GM23338 (cell line): ENCODE measurements at regions not wholly inside any gene's neighbourhood (a gene's known extent, or its start where the extent isn't known, plus 50 kb on each side); places are given as distances from the start of the nearest gene placed in this dataset.

Experiments used
- CREB1 ChIP-seq: fragments of 250-450 bp; sonication (Bioruptor Pico); IDR thresholded peaks from 2 replicates; pipeline ENCODE4 v1.5.0; 2020; ENCODE audit warnings: low read depth, mild to moderate bottlenecking, moderate library complexity
- EZH2 ChIP-seq: fragments of 200-600 bp; sonication (generic); IDR thresholded peaks from one replicate; pipeline ENCODE4 v1.8.0; 2017; ENCODE audit warnings: antibody characterized with exemption, mild to moderate bottlenecking, low read depth; ENCODE audit not compliant: unreplicated experiment
- EZH2phosphoT487 ChIP-seq: fragments of 200-600 bp; sonication (generic); IDR thresholded peaks from one replicate; pipeline ENCODE4 v1.8.1; 2018; ENCODE audit warnings: antibody characterized with exemption; ENCODE audit not compliant: unreplicated experiment
- JUNB ChIP-seq: IDR thresholded peaks from one replicate; pipeline ENCODE4 v1.6.1; 2016; ENCODE audit warnings: antibody characterized with exemption; ENCODE audit not compliant: unreplicated experiment
- NANOG ChIP-seq: IDR thresholded peaks from 2 replicates; pipeline ENCODE4 v1.6.1; 2016; ENCODE audit warnings: antibody characterized with exemption, borderline replicate concordance
- POLR2AphosphoS5 ChIP-seq: IDR thresholded peaks from 2 replicates; pipeline ENCODE4 v1.6.1; 2016; ENCODE audit warnings: antibody characterized with exemption, low read depth
- STAT1 ChIP-seq: IDR thresholded peaks from one replicate; pipeline ENCODE4 v1.6.1; 2016; ENCODE audit warnings: antibody characterized with exemption; ENCODE audit not compliant: unreplicated experiment
- ZNF114 ChIP-seq: fragments of 250-450 bp; sonication (Bioruptor Pico); IDR thresholded peaks from 2 replicates; pipeline ENCODE4 v1.5.0; 2020; ENCODE audit warnings: mild to moderate bottlenecking, moderate library complexity
- ZNF331 ChIP-seq: fragments of 250-450 bp; sonication (Bioruptor Pico); IDR thresholded peaks from 2 replicates; pipeline ENCODE4 v1.5.0; 2020; ENCODE audit warnings: low read depth, mild to moderate bottlenecking, moderate library complexity
- TF ChIP-seq, protein P1 (sequence below), 2 experiments: fragments of 200-600 bp in 1 of 2; sonication (generic) in 1 of 2; conservative IDR thresholded peaks; 2 replicates each; pipeline versions ENCODE4 v1.5.1 to v1.6.1; 2016 to 2017; ENCODE audit warnings: antibody characterized with exemption in 2 of 2, low read depth in 2 of 2, mild to moderate bottlenecking in 2 of 2, moderate library complexity in 1 of 2
- TF ChIP-seq, protein P2 (sequence below): IDR thresholded peaks from one replicate; pipeline ENCODE4 v1.6.1; 2018; ENCODE audit warnings: antibody characterized with exemption; ENCODE audit not compliant: unreplicated experiment
- TF ChIP-seq, protein P3 (sequence below): IDR thresholded peaks from 2 replicates; pipeline ENCODE4 v1.6.1; 2016; ENCODE audit warnings: antibody characterized with exemption
- TF ChIP-seq, protein P4 (sequence below): fragments of 250-450 bp; sonication (Bioruptor Pico); IDR thresholded peaks from 2 replicates; pipeline ENCODE4 v1.5.0; 2020; ENCODE audit warnings: mild to moderate bottlenecking, moderate library complexity

DNA sequence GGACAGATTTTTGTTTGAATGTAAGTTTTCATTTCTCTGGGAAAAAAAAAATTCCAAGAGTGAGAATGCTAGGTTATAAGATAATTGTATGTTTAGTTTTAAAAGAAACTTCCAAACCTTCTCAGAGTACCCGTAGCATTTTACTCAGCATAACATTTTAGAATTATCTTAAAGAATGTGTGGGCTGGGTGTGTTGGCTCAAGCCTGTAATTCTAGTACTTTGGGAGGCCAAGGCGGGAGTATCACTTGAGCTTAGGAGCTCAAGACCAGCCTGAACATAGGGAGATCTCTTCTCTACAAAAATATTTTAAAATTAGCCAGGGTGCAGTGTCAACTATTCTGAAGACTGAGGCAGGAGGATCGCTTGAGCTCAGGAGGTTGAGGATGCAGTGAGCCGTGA, 57.4 kb upstream of the RMP24 start:
- TF ChIP-seq, protein P1, sequence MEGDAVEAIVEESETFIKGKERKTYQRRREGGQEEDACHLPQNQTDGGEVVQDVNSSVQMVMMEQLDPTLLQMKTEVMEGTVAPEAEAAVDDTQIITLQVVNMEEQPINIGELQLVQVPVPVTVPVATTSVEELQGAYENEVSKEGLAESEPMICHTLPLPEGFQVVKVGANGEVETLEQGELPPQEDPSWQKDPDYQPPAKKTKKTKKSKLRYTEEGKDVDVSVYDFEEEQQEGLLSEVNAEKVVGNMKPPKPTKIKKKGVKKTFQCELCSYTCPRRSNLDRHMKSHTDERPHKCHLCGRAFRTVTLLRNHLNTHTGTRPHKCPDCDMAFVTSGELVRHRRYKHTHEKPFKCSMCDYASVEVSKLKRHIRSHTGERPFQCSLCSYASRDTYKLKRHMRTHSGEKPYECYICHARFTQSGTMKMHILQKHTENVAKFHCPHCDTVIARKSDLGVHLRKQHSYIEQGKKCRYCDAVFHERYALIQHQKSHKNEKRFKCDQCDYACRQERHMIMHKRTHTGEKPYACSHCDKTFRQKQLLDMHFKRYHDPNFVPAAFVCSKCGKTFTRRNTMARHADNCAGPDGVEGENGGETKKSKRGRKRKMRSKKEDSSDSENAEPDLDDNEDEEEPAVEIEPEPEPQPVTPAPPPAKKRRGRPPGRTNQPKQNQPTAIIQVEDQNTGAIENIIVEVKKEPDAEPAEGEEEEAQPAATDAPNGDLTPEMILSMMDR (conservative IDR thresholded peaks at IDR 0.05; ENCODE audit: low read depth in 2 of 2) = no peak
- TF ChIP-seq POLR2AphosphoS5 (no peak), EZH2 (no peak), JUNB (no peak), NANOG (no peak), EZH2phosphoT487 (no peak), CREB1 (no peak), ZNF331 (CRISPR knock-in tag) (no peak), STAT1 (no peak), ZNF114 (no peak)
- TF ChIP-seq, protein P2, sequence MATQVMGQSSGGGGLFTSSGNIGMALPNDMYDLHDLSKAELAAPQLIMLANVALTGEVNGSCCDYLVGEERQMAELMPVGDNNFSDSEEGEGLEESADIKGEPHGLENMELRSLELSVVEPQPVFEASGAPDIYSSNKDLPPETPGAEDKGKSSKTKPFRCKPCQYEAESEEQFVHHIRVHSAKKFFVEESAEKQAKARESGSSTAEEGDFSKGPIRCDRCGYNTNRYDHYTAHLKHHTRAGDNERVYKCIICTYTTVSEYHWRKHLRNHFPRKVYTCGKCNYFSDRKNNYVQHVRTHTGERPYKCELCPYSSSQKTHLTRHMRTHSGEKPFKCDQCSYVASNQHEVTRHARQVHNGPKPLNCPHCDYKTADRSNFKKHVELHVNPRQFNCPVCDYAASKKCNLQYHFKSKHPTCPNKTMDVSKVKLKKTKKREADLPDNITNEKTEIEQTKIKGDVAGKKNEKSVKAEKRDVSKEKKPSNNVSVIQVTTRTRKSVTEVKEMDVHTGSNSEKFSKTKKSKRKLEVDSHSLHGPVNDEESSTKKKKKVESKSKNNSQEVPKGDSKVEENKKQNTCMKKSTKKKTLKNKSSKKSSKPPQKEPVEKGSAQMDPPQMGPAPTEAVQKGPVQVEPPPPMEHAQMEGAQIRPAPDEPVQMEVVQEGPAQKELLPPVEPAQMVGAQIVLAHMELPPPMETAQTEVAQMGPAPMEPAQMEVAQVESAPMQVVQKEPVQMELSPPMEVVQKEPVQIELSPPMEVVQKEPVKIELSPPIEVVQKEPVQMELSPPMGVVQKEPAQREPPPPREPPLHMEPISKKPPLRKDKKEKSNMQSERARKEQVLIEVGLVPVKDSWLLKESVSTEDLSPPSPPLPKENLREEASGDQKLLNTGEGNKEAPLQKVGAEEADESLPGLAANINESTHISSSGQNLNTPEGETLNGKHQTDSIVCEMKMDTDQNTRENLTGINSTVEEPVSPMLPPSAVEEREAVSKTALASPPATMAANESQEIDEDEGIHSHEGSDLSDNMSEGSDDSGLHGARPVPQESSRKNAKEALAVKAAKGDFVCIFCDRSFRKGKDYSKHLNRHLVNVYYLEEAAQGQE = no peak
- TF ChIP-seq, protein P3, sequence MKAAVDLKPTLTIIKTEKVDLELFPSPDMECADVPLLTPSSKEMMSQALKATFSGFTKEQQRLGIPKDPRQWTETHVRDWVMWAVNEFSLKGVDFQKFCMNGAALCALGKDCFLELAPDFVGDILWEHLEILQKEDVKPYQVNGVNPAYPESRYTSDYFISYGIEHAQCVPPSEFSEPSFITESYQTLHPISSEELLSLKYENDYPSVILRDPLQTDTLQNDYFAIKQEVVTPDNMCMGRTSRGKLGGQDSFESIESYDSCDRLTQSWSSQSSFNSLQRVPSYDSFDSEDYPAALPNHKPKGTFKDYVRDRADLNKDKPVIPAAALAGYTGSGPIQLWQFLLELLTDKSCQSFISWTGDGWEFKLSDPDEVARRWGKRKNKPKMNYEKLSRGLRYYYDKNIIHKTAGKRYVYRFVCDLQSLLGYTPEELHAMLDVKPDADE = no peak
- TF ChIP-seq, protein P4, sequence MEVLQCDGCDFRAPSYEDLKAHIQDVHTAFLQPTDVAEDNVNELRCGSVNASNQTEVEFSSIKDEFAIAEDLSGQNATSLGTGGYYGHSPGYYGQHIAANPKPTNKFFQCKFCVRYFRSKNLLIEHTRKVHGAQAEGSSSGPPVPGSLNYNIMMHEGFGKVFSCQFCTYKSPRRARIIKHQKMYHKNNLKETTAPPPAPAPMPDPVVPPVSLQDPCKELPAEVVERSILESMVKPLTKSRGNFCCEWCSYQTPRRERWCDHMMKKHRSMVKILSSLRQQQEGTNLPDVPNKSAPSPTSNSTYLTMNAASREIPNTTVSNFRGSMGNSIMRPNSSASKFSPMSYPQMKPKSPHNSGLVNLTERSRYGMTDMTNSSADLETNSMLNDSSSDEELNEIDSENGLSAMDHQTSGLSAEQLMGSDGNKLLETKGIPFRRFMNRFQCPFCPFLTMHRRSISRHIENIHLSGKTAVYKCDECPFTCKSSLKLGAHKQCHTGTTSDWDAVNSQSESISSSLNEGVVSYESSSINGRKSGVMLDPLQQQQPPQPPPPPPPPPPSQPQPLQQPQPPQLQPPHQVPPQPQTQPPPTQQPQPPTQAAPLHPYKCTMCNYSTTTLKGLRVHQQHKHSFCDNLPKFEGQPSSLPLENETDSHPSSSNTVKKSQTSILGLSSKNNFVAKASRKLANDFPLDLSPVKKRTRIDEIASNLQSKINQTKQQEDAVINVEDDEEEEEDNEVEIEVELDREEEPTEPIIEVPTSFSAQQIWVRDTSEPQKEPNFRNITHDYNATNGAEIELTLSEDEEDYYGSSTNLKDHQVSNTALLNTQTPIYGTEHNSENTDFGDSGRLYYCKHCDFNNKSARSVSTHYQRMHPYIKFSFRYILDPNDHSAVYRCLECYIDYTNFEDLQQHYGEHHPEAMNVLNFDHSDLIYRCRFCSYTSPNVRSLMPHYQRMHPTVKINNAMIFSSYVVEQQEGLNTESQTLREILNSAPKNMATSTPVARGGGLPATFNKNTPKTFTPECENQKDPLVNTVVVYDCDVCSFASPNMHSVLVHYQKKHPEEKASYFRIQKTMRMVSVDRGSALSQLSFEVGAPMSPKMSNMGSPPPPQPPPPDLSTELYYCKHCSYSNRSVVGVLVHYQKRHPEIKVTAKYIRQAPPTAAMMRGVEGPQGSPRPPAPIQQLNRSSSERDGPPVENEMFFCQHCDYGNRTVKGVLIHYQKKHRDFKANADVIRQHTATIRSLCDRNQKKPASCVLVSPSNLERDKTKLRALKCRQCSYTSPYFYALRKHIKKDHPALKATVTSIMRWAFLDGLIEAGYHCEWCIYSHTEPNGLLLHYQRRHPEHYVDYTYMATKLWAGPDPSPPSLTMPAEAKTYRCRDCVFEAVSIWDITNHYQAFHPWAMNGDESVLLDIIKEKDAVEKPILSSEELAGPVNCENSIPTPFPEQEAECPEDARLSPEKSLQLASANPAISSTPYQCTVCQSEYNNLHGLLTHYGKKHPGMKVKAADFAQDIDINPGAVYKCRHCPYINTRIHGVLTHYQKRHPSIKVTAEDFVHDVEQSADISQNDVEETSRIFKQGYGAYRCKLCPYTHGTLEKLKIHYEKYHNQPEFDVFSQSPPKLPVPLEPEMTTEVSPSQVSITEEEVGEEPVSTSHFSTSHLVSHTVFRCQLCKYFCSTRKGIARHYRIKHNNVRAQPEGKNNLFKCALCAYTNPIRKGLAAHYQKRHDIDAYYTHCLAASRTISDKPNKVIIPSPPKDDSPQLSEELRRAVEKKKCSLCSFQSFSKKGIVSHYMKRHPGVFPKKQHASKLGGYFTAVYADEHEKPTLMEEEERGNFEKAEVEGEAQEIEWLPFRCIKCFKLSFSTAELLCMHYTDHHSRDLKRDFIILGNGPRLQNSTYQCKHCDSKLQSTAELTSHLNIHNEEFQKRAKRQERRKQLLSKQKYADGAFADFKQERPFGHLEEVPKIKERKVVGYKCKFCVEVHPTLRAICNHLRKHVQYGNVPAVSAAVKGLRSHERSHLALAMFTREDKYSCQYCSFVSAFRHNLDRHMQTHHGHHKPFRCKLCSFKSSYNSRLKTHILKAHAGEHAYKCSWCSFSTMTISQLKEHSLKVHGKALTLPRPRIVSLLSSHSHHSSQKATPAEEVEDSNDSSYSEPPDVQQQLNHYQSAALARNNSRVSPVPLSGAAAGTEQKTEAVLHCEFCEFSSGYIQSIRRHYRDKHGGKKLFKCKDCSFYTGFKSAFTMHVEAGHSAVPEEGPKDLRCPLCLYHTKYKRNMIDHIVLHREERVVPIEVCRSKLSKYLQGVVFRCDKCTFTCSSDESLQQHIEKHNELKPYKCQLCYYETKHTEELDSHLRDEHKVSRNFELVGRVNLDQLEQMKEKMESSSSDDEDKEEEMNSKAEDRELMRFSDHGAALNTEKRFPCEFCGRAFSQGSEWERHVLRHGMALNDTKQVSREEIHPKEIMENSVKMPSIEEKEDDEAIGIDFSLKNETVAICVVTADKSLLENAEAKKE (CRISPR knock-in tag) = no peak
